Activated effector memory CD4-positive, alpha-beta T cell treated with anti-CD3 and anti-CD28 coated beads, Interleukin-2, amount 50 U/mL, for 16 hours (primary cell): ENCODE measurements at regions not wholly inside any gene's neighbourhood (a gene's known extent, or its start where the extent isn't known, plus 50 kb on each side); places are given as distances from the start of the nearest gene placed in this dataset.
"Not testable (repeated sequence)": the region's sequence is repeated elsewhere in the genome, so short reads cannot be mapped to it uniquely, and the experiment has no call there.

Experiments used
- DNase-seq: peaks from one replicate; pipeline ENCODE4 v3.0.0-alpha.2; 2020

DNA sequence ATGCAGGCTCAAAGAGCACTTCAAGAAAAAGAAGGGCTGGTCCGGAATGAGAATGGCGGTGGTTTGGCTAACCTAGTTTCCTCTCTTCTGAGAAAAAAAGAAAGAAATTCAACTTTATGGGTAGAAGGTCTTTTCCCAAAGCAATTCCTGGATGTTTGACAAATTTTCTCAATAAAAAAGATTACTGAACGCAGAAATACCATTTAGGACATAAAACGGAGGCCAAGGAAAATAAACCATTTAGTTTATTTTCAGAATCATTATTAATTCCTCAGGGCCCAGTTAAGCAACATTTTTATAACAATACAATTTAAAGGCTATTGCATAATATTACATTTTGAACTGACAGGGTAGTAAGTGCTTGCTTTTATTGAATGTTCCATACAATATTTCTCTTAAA, 284.6 kb upstream of the ANKRD30A start:
- DNase-seq, result no peak

DNA sequence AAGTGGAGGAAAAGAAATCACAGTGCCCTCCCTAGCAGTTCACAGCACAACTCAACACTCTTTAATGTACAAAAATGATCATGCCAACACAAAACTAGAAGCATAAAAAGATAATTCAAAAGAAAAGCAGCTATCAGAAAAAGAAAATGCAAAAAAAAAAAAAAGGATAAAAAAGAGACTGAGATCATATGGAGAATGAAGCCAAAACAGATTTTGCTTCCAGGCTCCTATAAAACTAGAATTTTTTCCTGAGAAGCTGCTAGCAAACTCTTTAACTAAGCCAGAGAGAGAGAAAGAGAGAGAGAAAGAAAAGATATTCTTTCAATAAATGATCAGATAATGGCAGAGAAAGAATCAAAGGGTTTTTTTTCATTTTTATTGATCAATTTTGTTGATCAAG, 288.0 kb upstream of the ANKRD30A start:
- DNase-seq, result no peak

GRCh38 chr10:36819781-36820180, 305.6 kb upstream of the ANKRD30A start:
- DNase-seq, result no peak

DNA sequence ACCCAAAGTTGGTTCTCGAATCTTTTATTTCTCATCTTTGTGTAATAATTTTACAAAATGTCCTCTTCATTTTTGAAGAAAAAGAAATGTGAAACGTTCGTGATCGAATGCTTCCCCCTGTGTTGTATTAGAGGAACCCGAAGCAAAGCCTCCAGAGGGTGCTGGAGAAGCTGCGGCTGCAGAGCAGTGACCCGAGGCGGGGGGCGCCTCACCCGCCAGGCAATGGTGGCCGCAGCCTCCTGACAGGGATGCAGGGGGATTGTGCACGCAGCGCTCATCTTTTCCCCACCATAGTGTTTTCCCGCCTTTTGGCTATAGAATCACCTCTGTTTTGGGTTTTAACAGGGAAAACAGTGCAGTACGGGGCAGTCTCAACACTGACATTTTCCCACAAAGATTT, 307.5 kb upstream of the ANKRD30A start:
- no peak for DNase-seq

GRCh38 chr10:36808625-36809362, 316.6 kb upstream of the ANKRD30A start:
- DNase-seq, result no peak

- no peak for DNase-seq
These were observed 322.2 kb upstream of the ANKRD30A start for GRCh38 chr10:36803229-36803628.

DNA sequence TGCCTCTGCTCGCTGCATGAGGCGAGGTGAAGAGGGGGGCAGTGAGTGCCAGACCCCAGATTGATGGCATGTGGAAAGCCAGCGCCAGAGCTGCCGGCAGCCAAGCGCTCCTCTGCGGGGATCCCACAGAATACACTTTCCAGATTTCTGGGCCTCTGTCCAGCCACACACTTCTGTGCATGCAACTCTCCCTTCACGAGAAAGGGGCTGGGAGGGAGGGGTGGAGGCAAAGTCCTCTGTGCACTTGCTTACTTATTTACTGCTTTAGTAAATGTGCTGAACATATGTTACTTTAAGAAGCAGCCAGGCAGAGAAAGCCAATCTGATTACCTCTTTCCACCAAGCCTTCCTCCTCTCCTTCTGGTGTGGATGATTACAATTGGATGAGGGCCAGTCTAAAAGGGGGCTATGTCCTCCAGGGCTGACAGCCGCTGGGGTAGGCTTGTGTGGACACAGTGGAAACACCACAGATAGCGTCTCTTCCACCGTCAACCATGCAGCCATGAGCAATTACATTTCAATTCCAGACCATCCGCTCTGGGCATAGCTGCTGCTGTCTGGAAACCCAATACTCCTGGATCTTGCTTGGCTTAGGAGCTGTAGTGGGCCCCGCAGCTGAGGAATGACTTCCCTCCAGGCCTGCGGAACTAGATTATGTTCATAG, 322.8 kb upstream of the ANKRD30A start:
- DNase-seq, result no peak

GRCh38 chr10:36801660-36802059, 323.7 kb upstream of the ANKRD30A start:
- no peak for DNase-seq

DNA sequence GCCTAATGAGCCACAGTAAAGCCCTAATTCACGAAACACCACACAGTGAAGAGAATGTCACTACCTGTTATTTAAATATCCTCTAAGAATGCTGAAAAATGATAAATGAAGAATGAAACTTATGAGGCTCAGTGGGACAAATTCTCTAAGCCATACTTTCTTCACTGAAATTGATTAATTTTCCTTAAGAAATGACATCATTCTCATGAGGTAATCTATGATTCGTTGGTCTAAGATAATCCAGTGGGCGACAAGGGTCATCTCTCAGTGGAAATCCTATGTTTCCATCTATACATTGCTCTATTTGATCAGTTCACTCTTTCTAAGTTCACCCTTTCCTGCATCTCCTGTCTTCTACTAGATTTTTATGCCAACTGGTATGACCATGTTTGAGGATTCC, 330.4 kb upstream of the ANKRD30A start:
- no peak for DNase-seq

DNA sequence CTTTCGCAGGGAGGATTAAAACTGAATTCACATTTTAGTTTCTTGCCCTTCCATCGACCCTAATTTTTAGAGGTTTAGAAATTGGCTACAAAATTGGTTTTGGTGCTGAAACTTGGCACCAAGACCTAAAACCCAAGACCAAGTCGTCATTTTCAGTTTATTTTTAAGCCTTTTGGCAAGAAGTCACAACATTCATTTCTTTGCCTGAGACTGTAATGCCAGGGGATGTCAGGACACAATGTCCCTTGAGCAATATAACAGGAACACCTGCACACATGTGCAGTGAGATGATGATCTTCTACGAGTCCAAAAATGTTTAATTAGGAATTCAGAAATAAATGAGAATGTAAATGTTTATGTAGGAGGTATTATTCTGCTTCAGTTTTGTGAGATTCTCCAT, 335.4 kb upstream of the ANKRD30A start:
- no peak for DNase-seq

GRCh38 chr10:36788152-36788551, 337.2 kb upstream of the ANKRD30A start:
- no peak for DNase-seq

DNA sequence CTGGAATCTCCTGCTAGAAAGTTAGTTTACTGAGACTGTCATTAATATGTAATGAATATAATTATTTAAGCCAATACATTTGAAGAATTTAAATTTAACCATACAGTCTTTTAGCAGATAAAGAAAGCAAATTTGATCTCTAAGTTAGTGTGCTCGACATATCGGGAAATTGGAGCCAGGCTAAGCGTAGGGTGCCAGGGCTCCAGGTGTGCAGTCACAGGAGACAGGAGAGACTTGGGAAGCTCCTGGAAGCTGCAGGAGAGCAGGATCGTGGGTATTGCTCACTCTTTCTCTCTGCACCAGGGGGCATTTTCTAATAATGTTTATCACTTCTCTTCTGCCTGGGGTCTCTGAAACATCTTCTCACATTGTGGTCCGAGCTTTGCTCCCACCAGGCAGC, 342.0 kb upstream of the ANKRD30A start:
- DNase-seq, result no peak

GRCh38 chr10:36781570-36781969, 343.8 kb upstream of the ANKRD30A start:
- no peak for DNase-seq

DNA sequence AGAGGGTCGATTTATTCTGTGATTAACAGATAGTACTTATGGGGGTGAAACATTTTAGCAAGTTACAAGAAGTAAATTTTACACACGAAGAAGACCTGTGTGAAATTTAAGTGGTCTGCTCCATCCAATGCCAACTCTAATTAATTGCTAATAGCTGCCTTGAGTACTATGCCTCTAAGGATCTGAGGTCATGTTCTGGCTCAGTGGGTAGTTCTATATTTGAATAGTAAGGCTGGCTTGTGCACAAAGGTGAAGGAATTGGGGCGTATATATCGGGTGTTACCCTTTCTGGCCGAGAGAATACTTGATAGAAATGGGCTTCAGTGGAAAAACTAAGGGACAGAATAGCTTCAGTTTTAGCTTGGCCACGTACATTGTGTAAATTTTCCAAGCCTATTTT, 345.2 kb upstream of the ANKRD30A start:
- no peak for DNase-seq

DNA sequence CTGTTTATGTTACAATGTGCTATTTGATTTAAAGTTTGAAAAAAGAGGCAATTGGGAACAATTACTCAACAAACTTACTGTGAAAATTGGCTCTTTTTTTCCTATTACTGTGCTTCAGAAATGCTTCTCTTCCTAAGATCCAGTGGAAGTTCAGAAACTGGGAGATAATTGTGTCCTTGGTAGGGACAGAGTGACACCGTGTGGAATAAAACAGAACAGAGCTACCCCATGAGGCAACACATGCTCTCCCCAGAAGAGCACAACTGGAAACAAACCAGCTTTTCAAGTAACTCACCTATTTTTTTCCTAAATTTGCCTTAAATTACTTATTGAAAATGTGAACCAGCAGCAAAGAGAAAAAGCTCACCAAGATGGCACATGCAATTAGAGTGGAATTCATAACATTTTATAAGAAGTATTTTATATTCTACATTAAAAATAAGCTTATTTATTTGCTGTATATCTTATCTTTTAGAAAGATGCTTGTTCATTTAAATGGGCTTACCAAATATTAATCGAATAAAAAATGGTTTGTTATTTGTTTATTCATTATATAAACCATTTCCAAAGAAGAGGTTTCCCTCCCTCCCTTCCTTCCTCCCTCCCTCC, 346.1 kb upstream of the ANKRD30A start:
- no peak for DNase-seq

- no peak for DNase-seq
These were observed 346.7 kb upstream of the ANKRD30A start for GRCh38 chr10:36778651-36779050.

DNA sequence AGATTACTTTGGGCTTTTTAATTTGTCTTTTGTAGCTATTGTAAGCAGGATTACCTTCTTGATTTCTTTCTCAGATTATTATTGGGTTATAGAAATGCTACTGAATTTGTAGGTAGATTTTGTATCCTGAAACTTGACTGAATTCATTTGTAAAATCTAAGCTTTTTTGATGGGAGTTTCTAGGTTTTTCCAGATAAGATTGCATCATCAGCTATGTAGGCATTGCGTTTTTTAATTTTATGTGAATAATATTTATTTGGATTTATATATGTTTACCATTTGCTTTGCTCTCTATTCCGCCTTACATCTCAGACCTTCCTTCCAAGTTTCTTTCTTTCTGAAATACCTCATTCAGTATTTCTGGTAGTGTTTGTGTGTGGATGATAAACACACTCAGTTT, 351.7 kb upstream of the ANKRD30A start:
- no peak for DNase-seq

GRCh38 chr10:36771725-36772124, 353.7 kb upstream of the ANKRD30A start:
- no peak for DNase-seq

DNA sequence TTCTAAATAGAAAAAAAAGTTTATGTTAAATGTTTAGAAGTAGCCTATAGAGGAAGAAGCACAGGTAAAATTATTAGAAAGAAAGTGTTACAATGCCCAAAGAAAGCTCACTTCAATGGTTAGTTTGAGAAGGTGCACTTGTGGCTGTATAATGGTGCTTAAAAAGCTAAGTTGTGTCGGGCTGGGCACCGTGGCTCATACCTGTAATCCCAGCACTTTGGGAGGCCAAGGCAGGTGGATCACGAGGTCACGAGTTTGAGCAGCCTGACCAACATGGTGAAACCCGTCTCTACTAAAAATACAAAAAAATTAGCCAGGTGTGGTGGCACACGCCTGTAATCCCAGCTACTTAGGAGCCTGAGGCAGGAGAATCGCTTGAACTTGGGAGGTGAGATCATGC, 355.7 kb upstream of the ANKRD30A start:
- not testable (repeated sequence) for DNase-seq

GRCh38 chr10:36766940-36767339, 358.5 kb upstream of the ANKRD30A start:
- DNase-seq, result no peak

GRCh38 chr10:36766415-36766810, 359.0 kb upstream of the ANKRD30A start:
- DNase-seq, result no peak

GRCh38 chr10:36765782-36766414, 359.5 kb upstream of the ANKRD30A start:
- no peak for DNase-seq

DNA sequence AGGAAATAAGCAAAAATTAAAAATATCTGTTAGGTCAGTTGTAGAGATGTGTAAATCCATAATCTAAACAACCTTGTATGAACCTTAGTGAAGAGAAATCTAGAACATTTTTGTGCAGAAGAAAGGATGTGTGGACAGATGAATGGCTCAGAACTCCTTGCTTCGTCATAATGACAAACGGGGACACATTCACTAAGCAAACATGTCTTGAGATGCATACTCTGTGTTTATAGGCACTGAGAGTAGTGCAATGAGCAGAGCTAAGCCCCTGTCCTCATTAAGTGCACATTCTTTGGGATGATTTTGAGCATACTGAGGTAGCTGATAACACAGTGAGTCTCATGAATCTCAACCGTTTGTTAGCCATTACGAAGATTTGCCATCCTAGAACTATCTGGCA, 360.6 kb upstream of the ANKRD30A start:
- DNase-seq, result no peak

DNA sequence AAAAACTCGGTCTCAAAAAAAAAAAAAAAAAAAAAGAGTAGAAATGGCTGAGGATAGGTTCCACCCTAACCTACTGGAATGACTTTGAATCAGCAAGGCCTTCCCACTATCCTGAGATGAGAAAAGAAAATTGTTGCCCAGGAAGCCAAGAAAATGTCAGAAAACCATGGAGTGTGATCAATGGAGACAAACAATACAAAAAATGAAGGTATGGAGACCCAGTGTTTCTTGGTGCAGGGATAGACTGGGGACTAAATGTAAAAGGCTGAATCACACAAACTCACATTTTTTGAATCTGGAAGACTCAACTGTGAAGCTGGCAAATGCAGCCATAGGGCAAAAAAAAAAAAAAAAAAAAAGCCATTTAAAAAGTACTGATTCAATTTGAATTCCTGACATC, 364.3 kb upstream of the ANKRD30A start:
- DNase-seq, result no peak
